SU-DHL-6 (cell line): ENCODE measurements at regions not wholly inside any gene's neighbourhood (a gene's known extent, or its start where the extent isn't known, plus 50 kb on each side); places are given as distances from the start of the nearest gene placed in this dataset.

Experiments
- H2AFZ ChIP-seq: fragments of 200-600 bp; sonication (generic); 2 replicates; pipeline ENCODE4 v1.6.1; 2014; ENCODE audit warnings: low read depth, mild to moderate bottlenecking, moderate library complexity, mixed read lengths, antibody characterized with exemption, low read length; ENCODE audit not compliant: severe bottlenecking
- H3F3A ChIP-seq: fragments of 200-600 bp; shearing (Covaris generic); 2 replicates; pipeline ENCODE4 v1.6.0; 2016; ENCODE audit warnings: antibody characterized with exemption, mild to moderate bottlenecking; ENCODE audit not compliant: insufficient read depth
- H3K27ac ChIP-seq: fragments of 200-600 bp; sonication (generic); 2 replicates; pipeline ENCODE4 v1.5.1; 2016; ENCODE audit warnings: low read depth, mild to moderate bottlenecking, low read length, moderate library complexity, mixed read lengths
- H3K27me3 ChIP-seq: fragments of 200-600 bp; sonication (generic), shearing (Covaris generic); 2 replicates; pipeline ENCODE4 v1.6.0; 2014; ENCODE audit warnings: mild to moderate bottlenecking, low read length
- H3K36me3 ChIP-seq: fragments of 200-600 bp; sonication (generic); 2 replicates; pipeline ENCODE4 v1.6.1; 2014; ENCODE audit warnings: mild to moderate bottlenecking, low read length, mixed read lengths
- H3K4me2 ChIP-seq: fragments of 300-600, 200-600 bp; shearing (Covaris generic), sonication (generic); 2 replicates; pipeline ENCODE4 v1.6.0; 2014; ENCODE audit warnings: low read length, low read depth, mild to moderate bottlenecking; ENCODE audit not compliant: poor library complexity, severe bottlenecking
- H3K4me3 ChIP-seq: fragments of 200-600 bp; sonication (generic); 2 replicates; pipeline ENCODE4 v1.5.1; 2014; ENCODE audit warnings: antibody characterized with exemption, low read length, mild to moderate bottlenecking, mixed read lengths; ENCODE audit not compliant: insufficient read depth, poor library complexity, severe bottlenecking
- H3K79me2 ChIP-seq: fragments of 200-600 bp; sonication (generic); 2 replicates; pipeline ENCODE4 v1.6.1; 2014; ENCODE audit warnings: mild to moderate bottlenecking, low read length, moderate library complexity; ENCODE audit not compliant: insufficient read depth
- H3K9ac ChIP-seq: fragments of 200-600 bp; sonication (generic); 2 replicates; pipeline ENCODE4 v1.7.0; 2014; ENCODE audit warnings: mild to moderate bottlenecking, low read length
- H3K9me2 ChIP-seq: fragments of 200-600 bp; sonication (generic); replicated peaks from 2 replicates; pipeline ENCODE4 v1.6.1; 2014; ENCODE audit warnings: low read length; ENCODE audit not compliant: insufficient read depth
- H3K9me3 ChIP-seq: fragments of 200-600 bp; sonication (generic); 2 replicates; pipeline ENCODE4 v1.6.1; 2014; ENCODE audit warnings: low read length, mixed read lengths; ENCODE audit not compliant: insufficient read depth
- H4K20me1 ChIP-seq: fragments of 200-600 bp; sonication (generic); 2 replicates; pipeline ENCODE4 v1.6.1; 2014; ENCODE audit warnings: low read depth, mild to moderate bottlenecking, antibody characterized with exemption, low read length, moderate library complexity, mixed read lengths
- EZH2phosphoT487 ChIP-seq: fragments of 200-600 bp; sonication (generic), shearing (Covaris generic); conservative IDR thresholded peaks from 2 replicates; pipeline ENCODE4 v1.6.1; 2018; ENCODE audit warnings: mild to moderate bottlenecking, antibody characterized with exemption, low read length, moderate library complexity, mixed read lengths
- TF ChIP-seq, protein P1 (sequence below): fragments of 200-600 bp; sonication (generic); IDR thresholded peaks from one replicate; pipeline ENCODE4 v1.5.1; 2017; ENCODE audit warnings: antibody characterized with exemption, mild to moderate bottlenecking, low read length, moderate library complexity; ENCODE audit not compliant: insufficient read depth, poor library complexity, severe bottlenecking

DNA sequence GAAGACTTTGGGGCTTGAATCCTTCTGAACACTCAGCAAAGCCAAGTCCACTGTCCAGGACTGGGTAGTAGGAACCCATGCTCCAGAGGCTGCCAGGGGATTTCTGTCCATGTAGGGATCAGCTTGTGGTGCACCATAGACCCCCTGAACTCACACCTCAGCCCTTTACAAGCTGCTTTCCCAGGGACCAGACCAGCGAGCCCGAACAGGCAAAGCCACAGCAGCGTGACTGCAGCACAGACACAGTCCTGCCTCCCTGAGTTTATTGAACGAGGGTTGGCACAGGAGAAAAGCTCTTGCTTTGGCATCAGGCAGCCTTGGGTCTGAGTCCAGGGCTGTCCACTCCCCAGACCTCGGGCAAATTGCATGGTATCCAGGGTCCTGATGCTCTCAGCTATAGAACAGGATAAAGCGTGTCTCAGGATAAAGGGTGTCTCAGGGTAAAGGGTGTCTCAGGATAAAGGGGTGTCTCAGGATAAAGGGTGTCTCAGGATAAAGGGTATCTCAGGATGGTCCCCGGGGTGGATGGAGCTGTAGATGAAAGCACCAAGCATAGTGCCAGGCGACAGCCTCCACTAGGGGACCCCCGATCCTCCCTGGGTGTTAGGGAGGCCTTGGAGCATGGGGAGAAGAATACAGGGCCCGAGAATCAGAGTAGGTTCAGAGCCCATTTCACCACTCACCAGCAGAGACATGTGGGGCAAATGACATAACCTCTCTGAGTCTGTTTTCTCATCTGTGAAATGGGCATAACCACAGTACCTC lies 648.8 kb downstream of the NPHP4 start:
- no peak overlapping the region for H2AFZ ChIP-seq
- no peaks in the 10 kb centered on the region for H3F3A ChIP-seq
- no peaks in the 10 kb centered on the region for H4K20me1 ChIP-seq
- TF ChIP-seq, protein P1, sequence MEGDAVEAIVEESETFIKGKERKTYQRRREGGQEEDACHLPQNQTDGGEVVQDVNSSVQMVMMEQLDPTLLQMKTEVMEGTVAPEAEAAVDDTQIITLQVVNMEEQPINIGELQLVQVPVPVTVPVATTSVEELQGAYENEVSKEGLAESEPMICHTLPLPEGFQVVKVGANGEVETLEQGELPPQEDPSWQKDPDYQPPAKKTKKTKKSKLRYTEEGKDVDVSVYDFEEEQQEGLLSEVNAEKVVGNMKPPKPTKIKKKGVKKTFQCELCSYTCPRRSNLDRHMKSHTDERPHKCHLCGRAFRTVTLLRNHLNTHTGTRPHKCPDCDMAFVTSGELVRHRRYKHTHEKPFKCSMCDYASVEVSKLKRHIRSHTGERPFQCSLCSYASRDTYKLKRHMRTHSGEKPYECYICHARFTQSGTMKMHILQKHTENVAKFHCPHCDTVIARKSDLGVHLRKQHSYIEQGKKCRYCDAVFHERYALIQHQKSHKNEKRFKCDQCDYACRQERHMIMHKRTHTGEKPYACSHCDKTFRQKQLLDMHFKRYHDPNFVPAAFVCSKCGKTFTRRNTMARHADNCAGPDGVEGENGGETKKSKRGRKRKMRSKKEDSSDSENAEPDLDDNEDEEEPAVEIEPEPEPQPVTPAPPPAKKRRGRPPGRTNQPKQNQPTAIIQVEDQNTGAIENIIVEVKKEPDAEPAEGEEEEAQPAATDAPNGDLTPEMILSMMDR: no peak
- TF ChIP-seq EZH2phosphoT487: no peak
- H3K9me3 ChIP-seq: no peaks in the 10 kb centered on the region
- no peaks in the 10 kb centered on the region for H3K27me3 ChIP-seq
- H3K9me2 ChIP-seq: no peaks in the 10 kb centered on the region
- H3K79me2 ChIP-seq: no peaks in the 10 kb centered on the region
- no peak overlapping the region for H3K4me2 ChIP-seq
- H3K9ac ChIP-seq: no peak overlapping the region
- no peak overlapping the region for H3K27ac ChIP-seq
- no peaks in the 10 kb centered on the region for H3K36me3 ChIP-seq
- no peak overlapping the region for H3K4me3 ChIP-seq

- H3K9me2 ChIP-seq: no peaks in the 10 kb centered on the region
- H3K27ac ChIP-seq: no peak overlapping the region
- H3K4me2 ChIP-seq: no peak overlapping the region
- no peaks in the 10 kb centered on the region for H3F3A ChIP-seq
- no peaks in the 10 kb centered on the region for H3K27me3 ChIP-seq
- H4K20me1 ChIP-seq: no peaks in the 10 kb centered on the region
- H3K36me3 ChIP-seq: no peaks in the 10 kb centered on the region
- no peaks in the 10 kb centered on the region for H3K9me3 ChIP-seq
- TF ChIP-seq, protein P1: no peak
- no peak for TF ChIP-seq EZH2phosphoT487
- H2AFZ ChIP-seq: no peak overlapping the region
- no peak overlapping the region for H3K4me3 ChIP-seq
- H3K79me2 ChIP-seq: no peaks in the 10 kb centered on the region
- no peak overlapping the region for H3K9ac ChIP-seq
These were observed 649.4 kb downstream of the NPHP4 start for GRCh38 chr1:5342830-5343229.

GRCh38 chr1:5342172-5342571 lies 650.1 kb downstream of the NPHP4 start:
- Histone ChIP-seq H3K9me3 (no peaks in the 10 kb centered on the region), H3K9me2 (no peaks in the 10 kb centered on the region), H3K79me2 (no peaks in the 10 kb centered on the region), H4K20me1 (no peaks in the 10 kb centered on the region), H3F3A (no peaks in the 10 kb centered on the region), H3K4me2 (no peak overlapping the region), H3K4me3 (no peak overlapping the region), H3K27me3 (no peaks in the 10 kb centered on the region), H2AFZ (no peak overlapping the region), H3K36me3 (no peaks in the 10 kb centered on the region), H3K9ac (no peak overlapping the region), H3K27ac (no peak overlapping the region)
- no peak for TF ChIP-seq EZH2phosphoT487
- TF ChIP-seq, protein P1: no peak
